Kidney (tissue), 13 donors: ENCODE measurements at regions not wholly inside any gene's neighbourhood (a gene's known extent, or its start where the extent isn't known, plus 50 kb on each side); places are given as distances from the start of the nearest gene placed in this dataset.
A peak's percentile ranks its signal among the peaks of the same experiment; 100 is the strongest.

Experiments used
- DNase-seq, 5 donors: peaks; one replicate each; pipeline ENCODE4 v3.0.0-alpha.2; 2013 to 2020
- FAIRE-seq: peaks from 2 replicates; lab custom pipeline; 2012; peaks lifted over from hg19 to GRCh38; lab: Jason Lieb, UNC
- H3K27ac ChIP-seq, 2 donors: one replicate each; pipeline ENCODE4 v1.7.0; 2013; ENCODE audit warnings: low read depth in 2 of 2, low read length in 2 of 2, inconsistent platforms in 1 of 2
- H3K27me3 ChIP-seq: one replicate; pipeline ENCODE4 v1.7.1; 2013; ENCODE audit warnings: low read length, inconsistent platforms; ENCODE audit not compliant: control insufficient read depth, insufficient read depth
- H3K36me3 ChIP-seq, 3 donors: one replicate each; pipeline versions ENCODE4 v1.7.0 to v1.7.1; 2013; ENCODE audit warnings: low read length in 3 of 3, control low read depth in 1 of 3, inconsistent platforms in 1 of 3; ENCODE audit not compliant: insufficient read depth in 3 of 3, control insufficient read depth in 2 of 3
- H3K4me1 ChIP-seq, 3 donors: one replicate each; pipeline versions ENCODE4 v1.7.0 to v1.7.1; 2013; ENCODE audit warnings: low read length in 3 of 3, inconsistent platforms in 1 of 3, low read depth in 1 of 3; ENCODE audit not compliant: control insufficient read depth in 2 of 3, insufficient read depth in 2 of 3
- H3K4me3 ChIP-seq, 3 donors: one replicate each; pipeline versions ENCODE4 v1.7.0 to v1.8.1; 2013; ENCODE audit warnings: low read length in 3 of 3, control low read depth in 1 of 3, inconsistent platforms in 1 of 3
- H3K9ac ChIP-seq, 3 donors: one replicate each; pipeline versions ENCODE4 v1.7.0 to v1.7.1; 2013; ENCODE audit warnings: low read length in 3 of 3, control low read depth in 1 of 3, inconsistent platforms in 1 of 3
- H3K9me3 ChIP-seq, 3 donors: one replicate each; pipeline versions ENCODE4 v1.7.0 to v1.7.1; 2013; ENCODE audit warnings: low read length in 3 of 3, control low read depth in 1 of 3, inconsistent platforms in 1 of 3; ENCODE audit not compliant: control insufficient read depth in 2 of 3, insufficient read depth in 1 of 3
- CTCF ChIP-seq: IDR thresholded peaks from 3 replicates; pipeline ENCODE4 v1.5.1; 2012; ENCODE audit warnings: mild to moderate bottlenecking, moderate library complexity, borderline replicate concordance; ENCODE audit not compliant: insufficient read depth; ENCODE audit errors: extremely low read depth
- intact Hi-C: fragments of 100-400 bp; cut with DNase I; formaldehyde crosslinking; loops from one replicate; pipeline ENCODE4 v1.11.1; 2022
- donor health status: control.
- donor health status: control.
- donor health status: control.
- donor health status: control.
- donor health status: control.
- donor health status: DM: yes; HTN: yes; CAD: no.
- donor health status: Normal renal cell carcinoma (clear cell type).

GRCh38 chr2:64766841-64767669 lies 113.3 kb upstream of the SERTAD2 start:
- intact Hi-C loops = no loop called here
- peak in 1 of 5 donors; percentile 51 for DNase-seq
- H3K36me3 ChIP-seq = no peaks in the 10 kb centered on the region
- no peak for TF ChIP-seq CTCF
- H3K27ac ChIP-seq = peak overlapping the region; percentile 83 to 91
- no peaks in the 10 kb centered on the region for H3K9me3 ChIP-seq
- H3K27me3 ChIP-seq = no peaks in the 10 kb centered on the region
- no peaks in the 10 kb centered on the region for H3K4me1 ChIP-seq
- H3K9ac ChIP-seq = peak overlapping the region; percentile 14 to 82 (median 63)
- peak; percentile 25 for FAIRE-seq
- H3K4me3 ChIP-seq = peak overlapping the region; percentile 69 to 94 (median 73)

GRCh38 chr2:64767670-64768468 lies 114.2 kb upstream of the SERTAD2 start:
- H3K36me3 ChIP-seq = no peaks in the 10 kb centered on the region
- H3K4me3 ChIP-seq = peak overlapping the region; percentile 69 to 94 (median 73)
- no peaks in the 10 kb centered on the region for H3K9me3 ChIP-seq
- intact Hi-C loops = no loop called here
- H3K9ac ChIP-seq = peak overlapping the region; percentile 63 to 82 (median 76)
- H3K27me3 ChIP-seq = no peaks in the 10 kb centered on the region
- H3K4me1 ChIP-seq = no peaks in the 10 kb centered on the region
- no peak for TF ChIP-seq CTCF
- no peak for FAIRE-seq
- peak overlapping the region; percentile 83 to 91 for H3K27ac ChIP-seq
- peak; percentile 82 to 95 (median 89) for DNase-seq

GRCh38 chr2:64768491-64769005 lies 114.8 kb upstream of the SERTAD2 start:
- Histone ChIP-seq H3K4me3 (peak overlapping the region; percentile 34 to 94 (median 69)), H3K27ac (peak overlapping the region; percentile 83 to 91), H3K9ac (peak overlapping the region in 2 of 3 donors; percentile 63 to 76), H3K4me1 (no peaks in the 10 kb centered on the region), H3K27me3 (no peaks in the 10 kb centered on the region), H3K36me3 (no peaks in the 10 kb centered on the region), H3K9me3 (no peaks in the 10 kb centered on the region)
- DNase-seq (no peak), FAIRE-seq (no peak)
- no peak for TF ChIP-seq CTCF
- intact Hi-C loops = no loop called here
